ENCODE measurements at regions not wholly inside any gene's neighbourhood (a gene's known extent, or its start where the extent isn't known, plus 50 kb on each side); places are given as distances from the start of the nearest gene placed in this dataset.

- DNase-seq (ENCODE audit: low read depth in 4 of 4, low spot score in 2 of 4) = no peak
Observed at GRCh38 chr17:72049914-72050313, 70.9 kb upstream of the SOX9 start.

- DNase-seq (ENCODE audit: low read depth in 4 of 4, low spot score in 2 of 4) = no peak
Observed at GRCh38 chr17:72053036-72053435, 67.8 kb upstream of the SOX9 start.

GRCh38 chr17:72053449-72053848 is 67.4 kb upstream of the SOX9 start:
- no peak for DNase-seq (ENCODE audit: low read depth in 4 of 4, low spot score in 2 of 4)

- no peak for DNase-seq (ENCODE audit: low read depth in 4 of 4, low spot score in 2 of 4)
Observed at GRCh38 chr17:72056155-72056554, 64.7 kb upstream of the SOX9 start.

GRCh38 chr17:72056727-72057290 is 64.0 kb upstream of the SOX9 start:
- DNase-seq (ENCODE audit: low read depth in 4 of 4, low spot score in 2 of 4) = no peak

GRCh38 chr17:72060084-72060483 is 60.7 kb upstream of the SOX9 start:
- no peak for DNase-seq (ENCODE audit: low read depth in 4 of 4, low spot score in 2 of 4)

- no peak for DNase-seq (ENCODE audit: low read depth in 4 of 4, low spot score in 2 of 4)
Observed at GRCh38 chr17:72063262-72063661, 57.6 kb upstream of the SOX9 start.

GRCh38 chr17:72063756-72064450 is 56.9 kb upstream of the SOX9 start:
- DNase-seq (ENCODE audit: low read depth in 4 of 4, low spot score in 2 of 4) = no peak

GRCh38 chr17:72064606-72065193 is 56.1 kb upstream of the SOX9 start:
- DNase-seq (ENCODE audit: low read depth in 4 of 4, low spot score in 2 of 4) = no peak

GRCh38 chr17:72065556-72065955 is 55.3 kb upstream of the SOX9 start:
- no peak for DNase-seq (ENCODE audit: low read depth in 4 of 4, low spot score in 2 of 4)

GRCh38 chr17:72068643-72069042 is 52.2 kb upstream of the SOX9 start:
- DNase-seq (ENCODE audit: low read depth in 4 of 4, low spot score in 2 of 4) = no peak

GRCh38 chr17:72069586-72070202 is 51.1 kb upstream of the SOX9 start:
- DNase-seq (ENCODE audit: low read depth in 4 of 4, low spot score in 2 of 4) = no peak
